IMR-90 (cell line): ENCODE measurements at regions not wholly inside any gene's neighbourhood (a gene's known extent, or its start where the extent isn't known, plus 50 kb on each side); places are given as distances from the start of the nearest gene placed in this dataset.

ENCODE experiments used
- ATAC-seq: fragments of 200-7000 bp; cut with Tn5 transposase; 2 replicates; pipeline ENCODE4 v1.9.1; 2020; ENCODE audit warnings: low read depth, mild to moderate bottlenecking, moderate library complexity
- BruUV-seq: library from RNA; stranded (reverse); fragments of 400-500 nt; replicated peaks from 2 replicates; lab custom pipeline; 2021; lab: Mats Ljungman, UMichigan
- CTCF ChIA-PET: fragments of 300-600 bp; formaldehyde crosslinking; extraction: SDS; loops from one replicate; lab custom pipeline; 2021; ENCODE audit warnings: antibody characterized with exemption; lab: Yijun Ruan, JAX
- POLR2A ChIA-PET: fragments of 300-600 bp; sonication (Branson Sonifier 250); formaldehyde crosslinking; loops from one replicate; lab custom pipeline; 2022; ENCODE audit warnings: antibody characterized with exemption; ENCODE audit not compliant: unreplicated experiment; lab: Charles Lee
- DNase-seq: peaks from one replicate; pipeline ENCODE4 v3.0.0; 2013
- H2AFZ ChIP-seq: replicated peaks from 2 replicates; pipeline ENCODE3; 2013; ENCODE audit warnings: low read length, mild to moderate bottlenecking; ENCODE audit not compliant: poor library complexity
- H2AK5ac ChIP-seq: 2 replicates; pipeline ENCODE4 v1.6.1; 2013; ENCODE audit warnings: low read depth, low read length, inconsistent platforms
- H2AK9ac ChIP-seq: replicated peaks from 2 replicates; pipeline ENCODE3; 2013; ENCODE audit warnings: mild to moderate bottlenecking, low read depth, low read length, moderate library complexity; ENCODE audit not compliant: poor library complexity
- H2BK120ac ChIP-seq: 2 replicates; pipeline ENCODE4 v1.6.1; 2013; ENCODE audit warnings: low read depth, low read length, inconsistent platforms
- H2BK15ac ChIP-seq: 3 replicates; pipeline ENCODE4 v1.6.1; 2013; ENCODE audit warnings: low read depth, low read length, inconsistent platforms
- H2BK20ac ChIP-seq: 2 replicates; pipeline ENCODE4 v1.6.1; 2013; ENCODE audit warnings: low read depth, mild to moderate bottlenecking, inconsistent platforms, low read length, moderate library complexity
- H2BK5ac ChIP-seq: 2 replicates; pipeline ENCODE4 v1.6.1; 2013; ENCODE audit warnings: mild to moderate bottlenecking, low read depth, low read length, inconsistent platforms; ENCODE audit not compliant: poor library complexity, severe bottlenecking
- H3K14ac ChIP-seq: replicated peaks from 2 replicates; pipeline ENCODE4 v1.6.1; 2013; ENCODE audit warnings: low read depth, low read length, inconsistent platforms
- H3K18ac ChIP-seq: 2 replicates; pipeline ENCODE4 v1.6.1; 2013; ENCODE audit warnings: low read depth, low read length, control low read depth
- H3K23ac ChIP-seq: 2 replicates; pipeline ENCODE4 v1.6.1; 2013; ENCODE audit warnings: low read depth, low read length, inconsistent platforms
- H3K27ac ChIP-seq: 2 replicates; pipeline ENCODE4 v1.5.1; 2013; ENCODE audit warnings: mild to moderate bottlenecking, control low read depth, low read length; ENCODE audit not compliant: insufficient read depth
- H3K27me3 ChIP-seq: 2 replicates; pipeline ENCODE4 v1.6.1; 2013; ENCODE audit warnings: low read length; ENCODE audit not compliant: control insufficient read depth, insufficient read depth
- H3K36me3 ChIP-seq: 2 replicates; pipeline ENCODE4 v1.6.1; 2013; ENCODE audit warnings: low read length, mixed read lengths; ENCODE audit not compliant: control insufficient read depth, insufficient read depth
- H3K4ac ChIP-seq: 2 replicates; pipeline ENCODE4 v1.6.1; 2013; ENCODE audit warnings: low read depth, low read length, inconsistent platforms
- H3K4me1 ChIP-seq: 2 replicates; pipeline ENCODE4 v1.6.1; 2013; ENCODE audit warnings: low read length, mixed read lengths; ENCODE audit not compliant: control insufficient read depth, insufficient read depth
- H3K4me2 ChIP-seq: 2 replicates; pipeline ENCODE4 v1.6.1; 2013; ENCODE audit warnings: low read depth, mild to moderate bottlenecking, control low read depth, low read length, moderate library complexity
- H3K4me3 ChIP-seq: 2 replicates; pipeline ENCODE4 v1.5.1; 2013; ENCODE audit warnings: low read depth, mild to moderate bottlenecking, control low read depth, low read length, moderate library complexity; ENCODE audit not compliant: insufficient read depth
- H3K56ac ChIP-seq: 2 replicates; pipeline ENCODE4 v1.6.1; 2013; ENCODE audit warnings: low read length, inconsistent platforms; ENCODE audit not compliant: insufficient read depth; ENCODE audit errors: extremely low read depth
- H3K79me1 ChIP-seq, 2 experiments: 2 replicates each; pipeline ENCODE4 v1.6.1; 2013; ENCODE audit warnings: low read length in 2 of 2, inconsistent platforms in 1 of 2, low read depth in 1 of 2
- H3K9ac ChIP-seq: 2 replicates; pipeline ENCODE4 v1.6.1; 2013; ENCODE audit warnings: low read depth, low read length, control low read depth
- H3K9me1 ChIP-seq: 2 replicates; pipeline ENCODE4 v1.6.1; 2013; ENCODE audit warnings: low read length, inconsistent platforms; ENCODE audit not compliant: insufficient read depth
- H3K9me3 ChIP-seq: 2 replicates; pipeline ENCODE4 v1.6.1; 2013; ENCODE audit warnings: low read length; ENCODE audit not compliant: control insufficient read depth, insufficient read depth
- H4K20me1 ChIP-seq: 2 replicates; pipeline ENCODE4 v1.6.1; 2013; ENCODE audit warnings: low read length, inconsistent platforms; ENCODE audit not compliant: insufficient read depth
- H4K5ac ChIP-seq: 2 replicates; pipeline ENCODE4 v1.6.1; 2013; ENCODE audit warnings: mild to moderate bottlenecking, low read depth, low read length, control low read depth
- H4K8ac ChIP-seq, 2 experiments: 2 replicates each; pipeline ENCODE4 v1.6.1; 2013; ENCODE audit warnings: low read depth in 2 of 2, low read length in 2 of 2, control low read depth in 1 of 2, inconsistent platforms in 1 of 2
- H4K91ac ChIP-seq: 2 replicates; pipeline ENCODE4 v1.6.1; 2013; ENCODE audit warnings: low read depth, low read length, inconsistent platforms; ENCODE audit not compliant: insufficient read depth
- BHLHE40 ChIP-seq: fragments of 150-350 bp; IDR thresholded peaks from 2 replicates; pipeline ENCODE4 v1.6.1; 2016; ENCODE audit warnings: mild to moderate bottlenecking, low read depth, low read length
- CEBPB ChIP-seq: IDR thresholded peaks from 2 replicates; pipeline ENCODE4 v1.6.1; 2012; ENCODE audit warnings: low read depth, low read length, improper control_type of control experiment
- CHD1 ChIP-seq: IDR thresholded peaks from 2 replicates; pipeline ENCODE4 v1.6.1; 2012; ENCODE audit warnings: low read depth, low read length, improper control_type of control experiment
- CTCF ChIP-seq: conservative IDR thresholded peaks from 2 replicates; pipeline ENCODE4 v1.5.1; 2012; ENCODE audit warnings: mild to moderate bottlenecking, low read depth, low read length, improper control_type of control experiment
- ELK1 ChIP-seq: fragments of 150-350 bp; IDR thresholded peaks from 2 replicates; pipeline ENCODE4 v1.6.1; 2016; ENCODE audit warnings: low read depth, mild to moderate bottlenecking, low read length, moderate library complexity, borderline replicate concordance
- FOS ChIP-seq: fragments of 150-350 bp; IDR thresholded peaks from 2 replicates; pipeline ENCODE4 v1.6.1; 2016; ENCODE audit warnings: low read depth, low read length
- MAFK ChIP-seq: IDR thresholded peaks from 2 replicates; pipeline ENCODE4 v1.6.1; 2012; ENCODE audit warnings: low read depth, low read length, improper control_type of control experiment
- MAZ ChIP-seq: IDR thresholded peaks from 2 replicates; pipeline ENCODE4 v1.6.1; 2012; ENCODE audit warnings: low read depth, mild to moderate bottlenecking, low read length, improper control_type of control experiment, moderate library complexity, borderline replicate concordance
- MXI1 ChIP-seq: IDR thresholded peaks from 2 replicates; pipeline ENCODE4 v1.6.1; 2012; ENCODE audit warnings: low read depth, mild to moderate bottlenecking, low read length, moderate library complexity, borderline replicate concordance
- NFE2L2 ChIP-seq: fragments of 150-350 bp; IDR thresholded peaks from 2 replicates; pipeline ENCODE4 v1.6.1; 2016; ENCODE audit warnings: low read depth, mild to moderate bottlenecking, low read length
- POLR2A ChIP-seq: IDR thresholded peaks from 2 replicates; pipeline ENCODE4 v1.6.1; 2012; ENCODE audit warnings: mild to moderate bottlenecking, low read depth, low read length
- RAD21 ChIP-seq: IDR thresholded peaks from 2 replicates; pipeline ENCODE4 v1.6.1; 2012; ENCODE audit warnings: low read length, improper control_type of control experiment
- RCOR1 ChIP-seq: IDR thresholded peaks from 2 replicates; pipeline ENCODE4 v1.6.1; 2012; ENCODE audit warnings: mild to moderate bottlenecking, low read length, improper control_type of control experiment; ENCODE audit not compliant: insufficient replicate concordance
- RFX5 ChIP-seq: IDR thresholded peaks from 2 replicates; pipeline ENCODE4 v1.8.0; 2012; ENCODE audit warnings: low read depth, mild to moderate bottlenecking, low read length, moderate library complexity
- SMC3 ChIP-seq: fragments of 150-350 bp; IDR thresholded peaks from 2 replicates; pipeline ENCODE4 v1.6.1; 2016; ENCODE audit warnings: low read depth, mild to moderate bottlenecking, antibody characterized with exemption, low read length, moderate library complexity
- USF2 ChIP-seq: fragments of 150-350 bp; IDR thresholded peaks from 2 replicates; pipeline ENCODE4 v1.6.1; 2017; ENCODE audit warnings: mild to moderate bottlenecking, antibody characterized with exemption, low read length, low read depth
- WGBS, 2 experiments: methylation state at CpG; one replicate each; pipeline versions ENCODE4 v1.1.5 to v1.1.7; 2013; ENCODE audit warnings: missing lambda C conversion rate in 2 of 2; ENCODE audit not compliant: insufficient read length in 1 of 2; ENCODE audit errors: extremely low coverage in 2 of 2; 5-methylcytosine and 5-hydroxymethylcytosine counted together
- dilution Hi-C: fragments of 300-500 bp; cut with HindIII; formaldehyde crosslinking; loops from one replicate; pipeline ENCODE4 v1.14.3; 2018; ENCODE audit warnings: low sequenced_read_pairs; ENCODE audit not compliant: unreplicated experiment
- in situ Hi-C: fragments of 300-500 bp; cut with MboI; formaldehyde crosslinking; loops from 3 replicates; pipeline ENCODE4 v1.14.3; 2019; ENCODE audit warnings: low sequenced_read_pairs, inconsistent platforms, mixed read lengths
- intact Hi-C: fragments of 100-400 bp; cut with micrococcal nuclease; formaldehyde crosslinking; loops from 2 replicates; pipeline ENCODE4 v1.10.0; 2022

- no peak overlapping the region for H2BK20ac ChIP-seq
- peak overlapping the region; percentile 29; the same call in 1 of the 2 replicates for H2AK5ac ChIP-seq
- H4K8ac ChIP-seq, result no peak overlapping the region
- dilution Hi-C loops (no loop called here), intact Hi-C loops (no loop called here), in situ Hi-C loops (no loop called here)
- TF ChIP-seq MAFK (no peak), BHLHE40 (no peak), CHD1 (no peak), CTCF (no peak), MAZ (no peak), SMC3 (no peak), POLR2A (no peak), RFX5 (no peak), RAD21 (no peak), MXI1 (no peak), RCOR1 (no peak), NFE2L2 (no peak), CEBPB (no peak), FOS (no peak), ELK1 (no peak), USF2 (no peak)
- no TSS peak for BruUV-seq
- H2BK120ac ChIP-seq, result no peak overlapping the region
- no peak overlapping the region for H3K27ac ChIP-seq
- H3K56ac ChIP-seq, result no peak overlapping the region
- no peak overlapping the region for H2BK5ac ChIP-seq
- no peak overlapping the region for H3K4ac ChIP-seq
- H4K20me1 ChIP-seq, result no peaks in the 10 kb centered on the region
- H3K14ac ChIP-seq, result no peak overlapping the region
- H3K4me2 ChIP-seq, result no peak overlapping the region
- H2AFZ ChIP-seq, result no peak overlapping the region
- ChIA-PET CTCF (no interaction called here), POLR2A (no interaction called here)
- no peak overlapping the region for H3K4me3 ChIP-seq
- no peak overlapping the region; the same call in 1 of the 2 replicates for H3K18ac ChIP-seq
- no peak overlapping the region for H4K91ac ChIP-seq
- 79% methylated on average over 4 of the region's 6 CpGs; no CpG with 5 or more reads in 1 of the 2 experiments for WGBS, 2 experiments
- H3K9me3 ChIP-seq, result no peaks in the 10 kb centered on the region
- ATAC-seq (no peak), DNase-seq (no peak)
- no peak overlapping the region for H3K9ac ChIP-seq
- H3K23ac ChIP-seq, result no peak overlapping the region
- H4K5ac ChIP-seq, result no peak overlapping the region
- H2AK9ac ChIP-seq, result no peak overlapping the region
- no peaks in the 10 kb centered on the region for H3K27me3 ChIP-seq
- no peaks in the 10 kb centered on the region for H3K4me1 ChIP-seq
- no peaks in the 10 kb centered on the region for H3K79me1 ChIP-seq
- no peak overlapping the region for H2BK15ac ChIP-seq
- H3K9me1 ChIP-seq, result no peaks in the 10 kb centered on the region
- H3K36me3 ChIP-seq, result no peaks in the 10 kb centered on the region
Observed at GRCh38 chr15:39327005-39327730, 253.7 kb upstream of the THBS1 start.
